CD14-positive monocyte (primary cell): ENCODE measurements at regions not wholly inside any gene's neighbourhood (a gene's known extent, or its start where the extent isn't known, plus 50 kb on each side); places are given as distances from the start of the nearest gene placed in this dataset.

ENCODE experiments used
- DNase-seq, 3 donors: peaks; one replicate each; pipeline ENCODE4 v3.0.0-alpha.2; 2011 to 2022
- H2AFZ ChIP-seq: 2 replicates; pipeline ENCODE4 v1.6.0; 2012; ENCODE audit warnings: mild to moderate bottlenecking, low read depth, low read length, inconsistent platforms; ENCODE audit not compliant: insufficient read depth, poor library complexity, severe bottlenecking
- H3K27ac ChIP-seq, 2 donors: 1 replicate in 1 of 2; 2 replicates in 1 of 2; pipeline ENCODE4 v1.5.1; 2012 to 2013; ENCODE audit warnings: low read length in 2 of 2, control low read depth in 1 of 2, inconsistent platforms in 1 of 2, low read depth in 1 of 2, mild to moderate bottlenecking in 1 of 2
- H3K27me3 ChIP-seq, 2 donors: one replicate each; pipeline versions ENCODE4 v1.6.0 to v1.6.1; 2011 to 2013; ENCODE audit warnings: low read length in 2 of 2; ENCODE audit not compliant: control insufficient read depth in 2 of 2, insufficient read depth in 2 of 2
- H3K36me3 ChIP-seq, 2 donors: replicated peaks in 1 of 2; 1 replicate in 1 of 2; 2 replicates in 1 of 2; pipeline versions ENCODE4 v1.5.1 to v1.6.1; 2012 to 2013; ENCODE audit warnings: low read length in 2 of 2, control low read depth in 1 of 2, inconsistent platforms in 1 of 2, mild to moderate bottlenecking in 1 of 2; ENCODE audit not compliant: insufficient read depth in 2 of 2, control insufficient read depth in 1 of 2
- H3K4me1 ChIP-seq, 2 donors: 1 replicate in 1 of 2; 2 replicates in 1 of 2; pipeline versions ENCODE4 v1.5.1 to v1.6.1; 2012 to 2013; ENCODE audit warnings: low read length in 2 of 2, control low read depth in 1 of 2, inconsistent platforms in 1 of 2, mild to moderate bottlenecking in 1 of 2, moderate library complexity in 1 of 2; ENCODE audit not compliant: insufficient read depth in 2 of 2, control insufficient read depth in 1 of 2
- H3K4me2 ChIP-seq: replicated peaks from 2 replicates; pipeline ENCODE3; 2012; ENCODE audit warnings: low read length, moderate library complexity, mild to moderate bottlenecking; ENCODE audit not compliant: poor library complexity, severe bottlenecking; ENCODE audit errors: extremely low read depth
- H3K4me3 ChIP-seq, 3 experiments: fragments of 200-600 bp in 1 of 3; sonication (generic) in 1 of 3; replicated peaks in 1 of 3; 1 replicate in 2 of 3; 2 replicates in 1 of 3; pipeline ENCODE4 v1.5.1; 2011 to 2013; ENCODE audit warnings: low read length in 3 of 3, mild to moderate bottlenecking in 3 of 3, control low read depth in 2 of 3, low read depth in 2 of 3, inconsistent platforms in 1 of 3, moderate library complexity in 1 of 3
- H3K79me2 ChIP-seq: 2 replicates; pipeline ENCODE4 v1.6.0; 2012; ENCODE audit warnings: mild to moderate bottlenecking, control low read depth, inconsistent platforms, low read length, moderate library complexity; ENCODE audit not compliant: insufficient read depth
- H3K9ac ChIP-seq: 2 replicates; pipeline ENCODE4 v1.6.0; 2017; ENCODE audit warnings: low read length, mild to moderate bottlenecking; ENCODE audit not compliant: insufficient read depth, poor library complexity, severe bottlenecking
- H3K9me3 ChIP-seq, 2 donors: replicated peaks in 1 of 2; 1 replicate in 1 of 2; 2 replicates in 1 of 2; pipeline versions ENCODE4 v1.5.1 to v1.6.1; 2012 to 2013; ENCODE audit warnings: low read length in 2 of 2, control low read depth in 1 of 2; ENCODE audit not compliant: control insufficient read depth in 1 of 2, insufficient read depth in 1 of 2
- H4K20me1 ChIP-seq: 2 replicates; pipeline ENCODE4 v1.6.0; 2012; ENCODE audit warnings: mild to moderate bottlenecking, low read length, control low read depth, moderate library complexity; ENCODE audit not compliant: insufficient read depth
- H3K27ac Mint-ChIP-seq, 7 donors: one replicate each; pipeline ENCODE4 v1.8.0; 2020; ENCODE audit warnings: mild to moderate bottlenecking in 7 of 7, mixed read lengths in 7 of 7, moderate library complexity in 6 of 7, inconsistent platforms in 2 of 7
- H3K27me3 Mint-ChIP-seq, 3 donors: one replicate each; pipeline ENCODE4 v1.8.0; 2021 to 2022; ENCODE audit warnings: low read depth in 3 of 3, mild to moderate bottlenecking in 3 of 3, mixed read lengths in 3 of 3, moderate library complexity in 3 of 3, inconsistent platforms in 1 of 3
- H3K36me3 Mint-ChIP-seq, 2 donors: one replicate each; pipeline ENCODE4 v1.8.0; 2020; ENCODE audit warnings: mixed read lengths in 2 of 2, inconsistent platforms in 1 of 2, mild to moderate bottlenecking in 1 of 2
- H3K4me1 Mint-ChIP-seq: one replicate; pipeline ENCODE4 v1.8.0; 2020; ENCODE audit warnings: mild to moderate bottlenecking, mixed read lengths
- H3K4me3 Mint-ChIP-seq, 2 donors: one replicate each; pipeline ENCODE4 v1.8.0; 2020; ENCODE audit warnings: mild to moderate bottlenecking in 2 of 2, mixed read lengths in 2 of 2, moderate library complexity in 1 of 2
- H3K9me3 Mint-ChIP-seq, 7 donors: one replicate each; pipeline ENCODE4 v1.8.0; 2020 to 2022; ENCODE audit warnings: mixed read lengths in 7 of 7, mild to moderate bottlenecking in 6 of 7, moderate library complexity in 6 of 7, inconsistent platforms in 2 of 7
- WGBS: methylation state at CpG from one replicate; pipeline ENCODE4 v1.1.5; 2013; ENCODE audit warnings: missing lambda C conversion rate; ENCODE audit not compliant: insufficient coverage; 5-methylcytosine and 5-hydroxymethylcytosine counted together
- intact Hi-C, 2 donors: fragments of 100-400 bp; cut with micrococcal nuclease; formaldehyde crosslinking; loops; one replicate each; pipeline versions ENCODE4 v1.15.0 to v1.15.1; 2023
- TF ChIP-seq, protein P1 (sequence below): fragments of 200-600 bp; IDR thresholded peaks from one replicate; pipeline ENCODE4 v1.8.0; 2022; ENCODE audit warnings: antibody characterized with exemption, mild to moderate bottlenecking

DNA sequence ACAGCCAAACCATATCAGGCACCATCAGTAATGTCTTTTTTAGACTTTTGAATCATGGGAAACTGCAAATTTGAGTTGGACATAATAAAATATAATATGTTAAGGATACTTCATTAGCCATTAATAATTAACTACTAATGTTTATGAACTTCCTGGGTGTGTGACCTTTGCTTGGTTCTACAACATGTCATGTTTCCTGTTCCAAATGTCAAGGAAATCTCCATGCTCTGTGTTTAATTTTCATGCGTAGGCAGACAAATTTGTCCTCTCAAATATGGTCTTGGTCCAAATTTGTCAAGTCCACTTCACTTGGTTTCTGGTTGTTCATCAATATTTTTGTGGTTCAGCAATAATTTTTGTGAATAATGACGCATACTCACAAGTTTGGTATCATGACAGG, 410.5 kb downstream of the BMP2 start:
- no peaks in the 10 kb centered on the region for H3K27me3 Mint-ChIP-seq
- peaks cover 3 to 15% (median 5%) of the 10 kb centered on the region in 7 donors for H3K9me3 Mint-ChIP-seq
- H2AFZ ChIP-seq: no peak overlapping the region
- DNase-seq: no peak
- no peak overlapping the region for H3K4me2 ChIP-seq
- H3K4me3 ChIP-seq: no peak overlapping the region
- H3K4me1 ChIP-seq: no peaks in the 10 kb centered on the region
- no peaks in the 10 kb centered on the region for H4K20me1 ChIP-seq
- H3K36me3 Mint-ChIP-seq: no peaks in the 10 kb centered on the region
- H3K4me1 Mint-ChIP-seq: no peaks in the 10 kb centered on the region
- WGBS: 100% methylated on average over 1 of the region's 2 CpGs
- no peaks in the 10 kb centered on the region for H3K79me2 ChIP-seq
- H3K36me3 ChIP-seq: no peaks in the 10 kb centered on the region
- no peaks in the 10 kb centered on the region for H3K27me3 ChIP-seq
- H3K4me3 Mint-ChIP-seq: no peak overlapping the region
- H3K9ac ChIP-seq: no peak overlapping the region
- no peak overlapping the region for H3K27ac ChIP-seq
- no peak overlapping the region for H3K27ac Mint-ChIP-seq
- peaks cover 0 to 8% of the 10 kb centered on the region in 2 donors for H3K9me3 ChIP-seq
- TF ChIP-seq, protein P1, sequence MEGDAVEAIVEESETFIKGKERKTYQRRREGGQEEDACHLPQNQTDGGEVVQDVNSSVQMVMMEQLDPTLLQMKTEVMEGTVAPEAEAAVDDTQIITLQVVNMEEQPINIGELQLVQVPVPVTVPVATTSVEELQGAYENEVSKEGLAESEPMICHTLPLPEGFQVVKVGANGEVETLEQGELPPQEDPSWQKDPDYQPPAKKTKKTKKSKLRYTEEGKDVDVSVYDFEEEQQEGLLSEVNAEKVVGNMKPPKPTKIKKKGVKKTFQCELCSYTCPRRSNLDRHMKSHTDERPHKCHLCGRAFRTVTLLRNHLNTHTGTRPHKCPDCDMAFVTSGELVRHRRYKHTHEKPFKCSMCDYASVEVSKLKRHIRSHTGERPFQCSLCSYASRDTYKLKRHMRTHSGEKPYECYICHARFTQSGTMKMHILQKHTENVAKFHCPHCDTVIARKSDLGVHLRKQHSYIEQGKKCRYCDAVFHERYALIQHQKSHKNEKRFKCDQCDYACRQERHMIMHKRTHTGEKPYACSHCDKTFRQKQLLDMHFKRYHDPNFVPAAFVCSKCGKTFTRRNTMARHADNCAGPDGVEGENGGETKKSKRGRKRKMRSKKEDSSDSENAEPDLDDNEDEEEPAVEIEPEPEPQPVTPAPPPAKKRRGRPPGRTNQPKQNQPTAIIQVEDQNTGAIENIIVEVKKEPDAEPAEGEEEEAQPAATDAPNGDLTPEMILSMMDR: no peak
- intact Hi-C loops: no loop called here

GRCh38 chr20:7180256-7181045, 413.0 kb downstream of the BMP2 start:
- Histone ChIP-seq H2AFZ (no peak overlapping the region), H3K4me3 (no peak overlapping the region), H3K4me1 (no peaks in the 10 kb centered on the region), H3K36me3 (no peaks in the 10 kb centered on the region), H3K27ac (no peak overlapping the region), H3K9ac (no peak overlapping the region), H3K9me3 (peaks cover 0 to 8% of the 10 kb centered on the region in 2 donors), H3K27me3 (no peaks in the 10 kb centered on the region), H3K4me2 (no peak overlapping the region), H4K20me1 (no peaks in the 10 kb centered on the region), H3K79me2 (no peaks in the 10 kb centered on the region)
- no peaks in the 10 kb centered on the region for H3K27me3 Mint-ChIP-seq
- TF ChIP-seq, protein P1: no peak
- peaks cover 3 to 15% (median 6%) of the 10 kb centered on the region in 7 donors for H3K9me3 Mint-ChIP-seq
- no peak for DNase-seq
- no peaks in the 10 kb centered on the region for H3K36me3 Mint-ChIP-seq
- H3K4me3 Mint-ChIP-seq: no peak overlapping the region
- no peak overlapping the region for H3K27ac Mint-ChIP-seq
- intact Hi-C loops: no loop called here
- WGBS: 88% methylated on average over 4 of the region's 4 CpGs
- H3K4me1 Mint-ChIP-seq: no peaks in the 10 kb centered on the region
